SK-N-SH (cell line): ENCODE measurements at regions not wholly inside any gene's neighbourhood (a gene's known extent, or its start where the extent isn't known, plus 50 kb on each side); places are given as distances from the start of the nearest gene placed in this dataset.

Source experiments
- CTCF ChIA-PET: fragments of 300-600, 350-600 bp; formaldehyde crosslinking; extraction: SDS; loops from one replicate; lab custom pipeline; 2021; lab: Yijun Ruan, JAX
- POLR2A ChIA-PET: fragments of 350-600 bp; sonication (Branson Sonifier 250); formaldehyde crosslinking; extraction: SDS; loops from one replicate; lab custom pipeline; 2020; ENCODE audit warnings: antibody characterized with exemption, inconsistent platforms; lab: Yijun Ruan, JAX
- DNase-seq: peaks from one replicate; pipeline ENCODE4 v3.0.0; 2012
- H2AFZ ChIP-seq: fragments of 200-600 bp; sonication (generic); 2 replicates; pipeline ENCODE4 v1.8.1; 2016; ENCODE audit warnings: antibody characterized with exemption, mild to moderate bottlenecking, low read depth
- H3F3A ChIP-seq: fragments of 200-600 bp; sonication (generic); replicated peaks from 2 replicates; pipeline ENCODE3; 2016; ENCODE audit warnings: antibody characterized with exemption, mild to moderate bottlenecking; ENCODE audit not compliant: insufficient read depth
- H3K27ac ChIP-seq, 2 experiments: fragments of 200-500 bp in 1 of 2; fragments of 200-600 bp in 1 of 2; sonication (Bioruptor generic) in 1 of 2; sonication (generic), shearing (Covaris generic) in 1 of 2; 2 replicates each; pipeline versions ENCODE4 v1.5.1 to v1.6.1; 2014 to 2016; ENCODE audit warnings: low read depth in 2 of 2, inconsistent platforms in 1 of 2, low read length in 1 of 2, mild to moderate bottlenecking in 1 of 2, mixed read lengths in 1 of 2
- H3K27me3 ChIP-seq: fragments of 200-600 bp; sonication (generic), shearing (Covaris generic); 2 replicates; pipeline ENCODE4 v1.6.1; 2016; ENCODE audit warnings: mixed run types; ENCODE audit not compliant: insufficient read depth
- H3K36me3 ChIP-seq, 2 experiments: fragments of 200-500 bp in 1 of 2; fragments of 200-600 bp in 1 of 2; sonication (Bioruptor generic) in 1 of 2; sonication (generic) in 1 of 2; replicated peaks in 1 of 2; 2 replicates each; pipeline versions ENCODE3 to v1.5.1; 2014 to 2016; ENCODE audit warnings: low read length in 1 of 2, mild to moderate bottlenecking in 1 of 2; ENCODE audit not compliant: insufficient read depth in 2 of 2, control insufficient read depth in 1 of 2
- H3K4me1 ChIP-seq, 2 experiments: fragments of 200-500 bp in 1 of 2; fragments of 200-600 bp in 1 of 2; sonication (Bioruptor generic) in 1 of 2; sonication (generic), shearing (Covaris generic) in 1 of 2; 2 replicates each; pipeline versions ENCODE4 v1.5.1 to v1.6.1; 2014 to 2016; ENCODE audit warnings: low read depth in 1 of 2, low read length in 1 of 2, mixed run types in 1 of 2; ENCODE audit not compliant: insufficient read depth in 2 of 2, control insufficient read depth in 1 of 2
- H3K4me2 ChIP-seq: fragments of 200-600 bp; sonication (generic), shearing (Covaris generic); 2 replicates; pipeline ENCODE4 v1.6.1; 2017; ENCODE audit warnings: mixed run types
- H3K4me3 ChIP-seq, 2 experiments: fragments of 200-500 bp in 1 of 2; fragments of 200-600 bp in 1 of 2; sonication (Bioruptor generic) in 1 of 2; sonication (generic), shearing (Covaris generic) in 1 of 2; 2 replicates each; pipeline versions ENCODE4 v1.5.1 to v1.8.1; 2014 to 2016; ENCODE audit warnings: low read depth in 2 of 2, inconsistent platforms in 1 of 2, low read length in 1 of 2, mild to moderate bottlenecking in 1 of 2, mixed read lengths in 1 of 2, moderate library complexity in 1 of 2
- H3K79me2 ChIP-seq: fragments of 200-600 bp; sonication (generic); 2 replicates; pipeline ENCODE4 v1.8.1; 2017; ENCODE audit warnings: mild to moderate bottlenecking; ENCODE audit not compliant: insufficient read depth
- H3K9ac ChIP-seq: fragments of 200-600 bp; sonication (generic); 2 replicates; pipeline ENCODE4 v1.6.1; 2017; ENCODE audit warnings: mixed run types
- H3K9me2 ChIP-seq: fragments of 200-600 bp; sonication (generic); 2 replicates; pipeline ENCODE4 v1.6.1; 2017; ENCODE audit warnings: mixed run types
- H3K9me3 ChIP-seq: fragments of 200-600 bp; sonication (generic); 2 replicates; pipeline ENCODE4 v1.6.1; 2017; ENCODE audit warnings: mixed run types, mild to moderate bottlenecking, moderate library complexity
- H4K20me1 ChIP-seq: fragments of 200-600 bp; sonication (generic); 2 replicates; pipeline ENCODE4 v1.6.1; 2017; ENCODE audit warnings: mild to moderate bottlenecking, mixed run types; ENCODE audit not compliant: insufficient read depth
- CHD2 ChIP-seq: fragments of 150-350 bp; IDR thresholded peaks from 2 replicates; pipeline ENCODE4 v1.6.1; 2018; ENCODE audit warnings: low read length; ENCODE audit not compliant: partially characterized antibody
- EP300 ChIP-seq, 2 experiments: IDR thresholded peaks; 2 replicates each; pipeline versions ENCODE4 v1.4.0 to v1.6.1; 2012; ENCODE audit warnings: borderline replicate concordance in 1 of 2, low read depth in 1 of 2, low read length in 1 of 2
- EZH2phosphoT487 ChIP-seq: fragments of 200-600 bp; sonication (generic); IDR thresholded peaks from 2 replicates; pipeline ENCODE4 v1.6.1; 2017; ENCODE audit warnings: low read depth, mixed run types, mild to moderate bottlenecking, antibody characterized with exemption, moderate library complexity, borderline replicate concordance
- FOXJ3 ChIP-seq: sonication (generic); formaldehyde crosslinking; IDR thresholded peaks from 2 replicates; pipeline ENCODE4 v1.5.1; 2020; ENCODE audit warnings: mild to moderate bottlenecking, missing genetic modification reagents
- FOXM1 ChIP-seq: IDR thresholded peaks from 2 replicates; pipeline ENCODE4 v1.4.0; 2012; ENCODE audit warnings: low read depth, mild to moderate bottlenecking
- GABPA ChIP-seq: IDR thresholded peaks from 2 replicates; pipeline ENCODE4 v1.4.0; 2012; ENCODE audit warnings: low read depth, mild to moderate bottlenecking
- JUND ChIP-seq: IDR thresholded peaks from 2 replicates; pipeline ENCODE4 v1.4.0; 2012
- MEF2A ChIP-seq: IDR thresholded peaks from 2 replicates; pipeline ENCODE4 v1.4.0; 2012; ENCODE audit warnings: low read depth, borderline replicate concordance
- MXI1 ChIP-seq: IDR thresholded peaks from 2 replicates; pipeline ENCODE4 v1.6.1; 2012; ENCODE audit warnings: mild to moderate bottlenecking, low read depth, low read length, improper control_type of control experiment
- RAD21 ChIP-seq: IDR thresholded peaks from 2 replicates; pipeline ENCODE4 v1.6.1; 2012; ENCODE audit warnings: mild to moderate bottlenecking, low read length
- RXRA ChIP-seq: IDR thresholded peaks from 2 replicates; pipeline ENCODE4 v1.4.0; 2012; ENCODE audit warnings: low read depth, mild to moderate bottlenecking, borderline replicate concordance
- SIN3A ChIP-seq: IDR thresholded peaks from 2 replicates; pipeline ENCODE4 v1.6.1; 2012; ENCODE audit warnings: low read depth, mild to moderate bottlenecking, low read length, moderate library complexity, borderline replicate concordance
- SMC3 ChIP-seq: IDR thresholded peaks from 2 replicates; pipeline ENCODE4 v1.6.1; 2012; ENCODE audit warnings: low read depth, low read length, improper control_type of control experiment
- YY1 ChIP-seq: IDR thresholded peaks from 2 replicates; pipeline ENCODE4 v1.4.0; 2012; ENCODE audit warnings: low read depth, mild to moderate bottlenecking
- WGBS: methylation state at CpG from one replicate; pipeline ENCODE4 v1.1.6; 2017; ENCODE audit warnings: low lambda C conversion rate; 5-methylcytosine and 5-hydroxymethylcytosine counted together
- TF ChIP-seq, protein P1 (sequence below): fragments of 150-350 bp; IDR thresholded peaks from 2 replicates; pipeline ENCODE4 v1.6.1; 2016; ENCODE audit warnings: mild to moderate bottlenecking, low read depth, low read length
- TF ChIP-seq, protein P2 (sequence below): fragments of 150-350 bp; IDR thresholded peaks from 2 replicates; pipeline ENCODE4 v1.6.1; 2017; ENCODE audit warnings: antibody characterized with exemption, low read length, low read depth, borderline replicate concordance
- TF ChIP-seq, protein P3 (sequence below): IDR thresholded peaks from 2 replicates; pipeline ENCODE4; 2012
- TF ChIP-seq, protein P4 (sequence below): IDR thresholded peaks from 2 replicates; pipeline ENCODE4 v1.4.0; 2012; ENCODE audit warnings: low read depth
- TF ChIP-seq, protein P5 (sequence below): IDR thresholded peaks from 2 replicates; pipeline ENCODE4 v1.6.1; 2012; ENCODE audit warnings: mild to moderate bottlenecking, low read depth, low read length, moderate library complexity

DNA sequence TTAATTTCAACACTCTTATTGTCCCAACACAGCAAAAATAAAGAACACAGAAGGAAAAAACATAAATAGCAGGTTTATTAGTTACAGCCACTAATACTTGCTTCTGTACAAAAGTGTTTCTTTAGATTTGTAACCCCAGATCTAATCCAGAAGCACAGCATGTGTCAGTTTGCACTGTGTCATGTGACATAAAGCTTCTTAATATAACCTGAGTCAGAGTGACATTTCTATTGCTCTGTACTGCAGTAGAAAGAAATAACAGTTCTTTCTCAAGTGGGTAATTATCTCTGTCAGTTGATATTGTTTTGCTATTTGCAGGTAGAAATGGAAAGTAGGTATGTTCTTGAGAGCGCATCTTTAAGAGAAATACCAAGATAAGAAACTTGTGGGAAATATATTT is 422.5 kb downstream of the ZIC3 start:
- CTCF ChIA-PET: no interaction called here
- H3K4me1 ChIP-seq: no peaks in the 10 kb centered on the region
- H3K36me3 ChIP-seq: no peaks in the 10 kb centered on the region
- POLR2A ChIA-PET: no interaction called here
- H3F3A ChIP-seq: no peaks in the 10 kb centered on the region
- no peak overlapping the region for H2AFZ ChIP-seq
- H3K27ac ChIP-seq: no peak overlapping the region
- no peaks in the 10 kb centered on the region for H4K20me1 ChIP-seq
- H3K9ac ChIP-seq: no peak overlapping the region
- H3K9me3 ChIP-seq: no peaks in the 10 kb centered on the region
- H3K4me3 ChIP-seq: no peak overlapping the region
- 16% methylated on average over 1 of the region's 1 CpG for WGBS
- no peak for DNase-seq
- H3K9me2 ChIP-seq: no peaks in the 10 kb centered on the region
- TF ChIP-seq RXRA: no peak
- no peak for TF ChIP-seq GABPA
- no peak for TF ChIP-seq SMC3
- TF ChIP-seq YY1: no peak
- TF ChIP-seq RAD21: no peak
- no peak for TF ChIP-seq JUND
- TF ChIP-seq FOXM1: no peak
- no peak for TF ChIP-seq FOXJ3 (CRISPR knock-in tag)
- TF ChIP-seq, protein P1, sequence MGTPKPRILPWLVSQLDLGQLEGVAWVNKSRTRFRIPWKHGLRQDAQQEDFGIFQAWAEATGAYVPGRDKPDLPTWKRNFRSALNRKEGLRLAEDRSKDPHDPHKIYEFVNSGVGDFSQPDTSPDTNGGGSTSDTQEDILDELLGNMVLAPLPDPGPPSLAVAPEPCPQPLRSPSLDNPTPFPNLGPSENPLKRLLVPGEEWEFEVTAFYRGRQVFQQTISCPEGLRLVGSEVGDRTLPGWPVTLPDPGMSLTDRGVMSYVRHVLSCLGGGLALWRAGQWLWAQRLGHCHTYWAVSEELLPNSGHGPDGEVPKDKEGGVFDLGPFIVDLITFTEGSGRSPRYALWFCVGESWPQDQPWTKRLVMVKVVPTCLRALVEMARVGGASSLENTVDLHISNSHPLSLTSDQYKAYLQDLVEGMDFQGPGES: no peak
- TF ChIP-seq CHD2: no peak
- TF ChIP-seq, protein P2, sequence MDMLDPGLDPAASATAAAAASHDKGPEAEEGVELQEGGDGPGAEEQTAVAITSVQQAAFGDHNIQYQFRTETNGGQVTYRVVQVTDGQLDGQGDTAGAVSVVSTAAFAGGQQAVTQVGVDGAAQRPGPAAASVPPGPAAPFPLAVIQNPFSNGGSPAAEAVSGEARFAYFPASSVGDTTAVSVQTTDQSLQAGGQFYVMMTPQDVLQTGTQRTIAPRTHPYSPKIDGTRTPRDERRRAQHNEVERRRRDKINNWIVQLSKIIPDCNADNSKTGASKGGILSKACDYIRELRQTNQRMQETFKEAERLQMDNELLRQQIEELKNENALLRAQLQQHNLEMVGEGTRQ: no peak
- TF ChIP-seq MEF2A: no peak
- TF ChIP-seq MXI1: no peak
- TF ChIP-seq, protein P3, sequence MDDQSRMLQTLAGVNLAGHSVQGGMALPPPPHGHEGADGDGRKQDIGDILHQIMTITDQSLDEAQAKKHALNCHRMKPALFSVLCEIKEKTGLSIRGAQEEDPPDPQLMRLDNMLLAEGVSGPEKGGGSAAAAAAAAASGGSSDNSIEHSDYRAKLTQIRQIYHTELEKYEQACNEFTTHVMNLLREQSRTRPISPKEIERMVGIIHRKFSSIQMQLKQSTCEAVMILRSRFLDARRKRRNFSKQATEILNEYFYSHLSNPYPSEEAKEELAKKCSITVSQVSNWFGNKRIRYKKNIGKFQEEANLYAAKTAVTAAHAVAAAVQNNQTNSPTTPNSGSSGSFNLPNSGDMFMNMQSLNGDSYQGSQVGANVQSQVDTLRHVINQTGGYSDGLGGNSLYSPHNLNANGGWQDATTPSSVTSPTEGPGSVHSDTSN: no peak
- TF ChIP-seq, protein P4, sequence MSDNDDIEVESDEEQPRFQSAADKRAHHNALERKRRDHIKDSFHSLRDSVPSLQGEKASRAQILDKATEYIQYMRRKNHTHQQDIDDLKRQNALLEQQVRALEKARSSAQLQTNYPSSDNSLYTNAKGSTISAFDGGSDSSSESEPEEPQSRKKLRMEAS: no peak
- TF ChIP-seq, protein P5, sequence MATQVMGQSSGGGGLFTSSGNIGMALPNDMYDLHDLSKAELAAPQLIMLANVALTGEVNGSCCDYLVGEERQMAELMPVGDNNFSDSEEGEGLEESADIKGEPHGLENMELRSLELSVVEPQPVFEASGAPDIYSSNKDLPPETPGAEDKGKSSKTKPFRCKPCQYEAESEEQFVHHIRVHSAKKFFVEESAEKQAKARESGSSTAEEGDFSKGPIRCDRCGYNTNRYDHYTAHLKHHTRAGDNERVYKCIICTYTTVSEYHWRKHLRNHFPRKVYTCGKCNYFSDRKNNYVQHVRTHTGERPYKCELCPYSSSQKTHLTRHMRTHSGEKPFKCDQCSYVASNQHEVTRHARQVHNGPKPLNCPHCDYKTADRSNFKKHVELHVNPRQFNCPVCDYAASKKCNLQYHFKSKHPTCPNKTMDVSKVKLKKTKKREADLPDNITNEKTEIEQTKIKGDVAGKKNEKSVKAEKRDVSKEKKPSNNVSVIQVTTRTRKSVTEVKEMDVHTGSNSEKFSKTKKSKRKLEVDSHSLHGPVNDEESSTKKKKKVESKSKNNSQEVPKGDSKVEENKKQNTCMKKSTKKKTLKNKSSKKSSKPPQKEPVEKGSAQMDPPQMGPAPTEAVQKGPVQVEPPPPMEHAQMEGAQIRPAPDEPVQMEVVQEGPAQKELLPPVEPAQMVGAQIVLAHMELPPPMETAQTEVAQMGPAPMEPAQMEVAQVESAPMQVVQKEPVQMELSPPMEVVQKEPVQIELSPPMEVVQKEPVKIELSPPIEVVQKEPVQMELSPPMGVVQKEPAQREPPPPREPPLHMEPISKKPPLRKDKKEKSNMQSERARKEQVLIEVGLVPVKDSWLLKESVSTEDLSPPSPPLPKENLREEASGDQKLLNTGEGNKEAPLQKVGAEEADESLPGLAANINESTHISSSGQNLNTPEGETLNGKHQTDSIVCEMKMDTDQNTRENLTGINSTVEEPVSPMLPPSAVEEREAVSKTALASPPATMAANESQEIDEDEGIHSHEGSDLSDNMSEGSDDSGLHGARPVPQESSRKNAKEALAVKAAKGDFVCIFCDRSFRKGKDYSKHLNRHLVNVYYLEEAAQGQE: no peak
- TF ChIP-seq EZH2phosphoT487: no peak
- no peak for TF ChIP-seq EP300 (IDR thresholded peaks at IDR 0.05; ENCODE audit: borderline replicate concordance in 1 of 2, low read depth in 1 of 2, low read length in 1 of 2)
- TF ChIP-seq SIN3A: no peak
- H3K79me2 ChIP-seq: no peaks in the 10 kb centered on the region
- H3K27me3 ChIP-seq: no peaks in the 10 kb centered on the region; the same call in 1 of the 2 replicates
- no peak overlapping the region for H3K4me2 ChIP-seq
